Activated naive CD4-positive, alpha-beta T cell (primary cell): ENCODE measurements at regions not wholly inside any gene's neighbourhood (a gene's known extent, or its start where the extent isn't known, plus 50 kb on each side); places are given as distances from the start of the nearest gene placed in this dataset.
"Not testable (repeated sequence)": the region's sequence is repeated elsewhere in the genome, so short reads cannot be mapped to it uniquely, and the experiment has no call there.

ENCODE experiments used
- DNase-seq, 4 experiments: peaks; one replicate each; lab custom pipeline; 2025; lab: John Stamatoyannopoulos, UW

- DNase-seq: no peak
Measured at GRCh38 chr10:33657154-33657908, 322.9 kb upstream of the NRP1 start.

DNA sequence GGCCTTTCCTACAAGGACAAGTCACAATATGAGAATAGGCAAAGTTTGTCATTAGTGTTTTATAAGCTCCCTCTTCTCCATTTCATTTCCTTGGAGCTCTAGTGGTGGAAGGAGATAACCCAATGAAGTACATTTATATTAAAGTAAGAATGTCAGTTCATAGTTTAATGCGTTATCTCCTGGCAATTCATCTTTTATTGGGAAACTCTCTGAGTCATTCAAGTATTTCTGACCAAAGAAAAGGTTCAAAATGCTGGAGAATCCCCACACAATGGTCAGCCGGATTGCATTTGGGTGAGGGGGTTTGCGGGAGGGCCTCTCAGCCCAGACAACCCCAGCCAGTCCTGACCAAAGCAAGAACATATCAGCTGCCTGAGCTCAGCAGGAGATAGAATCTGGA is 321.5 kb upstream of the NRP1 start:
- no peak for DNase-seq

- no peak for DNase-seq
Measured at GRCh38 chr10:33655165-33655815, 320.8 kb upstream of the NRP1 start.

DNA sequence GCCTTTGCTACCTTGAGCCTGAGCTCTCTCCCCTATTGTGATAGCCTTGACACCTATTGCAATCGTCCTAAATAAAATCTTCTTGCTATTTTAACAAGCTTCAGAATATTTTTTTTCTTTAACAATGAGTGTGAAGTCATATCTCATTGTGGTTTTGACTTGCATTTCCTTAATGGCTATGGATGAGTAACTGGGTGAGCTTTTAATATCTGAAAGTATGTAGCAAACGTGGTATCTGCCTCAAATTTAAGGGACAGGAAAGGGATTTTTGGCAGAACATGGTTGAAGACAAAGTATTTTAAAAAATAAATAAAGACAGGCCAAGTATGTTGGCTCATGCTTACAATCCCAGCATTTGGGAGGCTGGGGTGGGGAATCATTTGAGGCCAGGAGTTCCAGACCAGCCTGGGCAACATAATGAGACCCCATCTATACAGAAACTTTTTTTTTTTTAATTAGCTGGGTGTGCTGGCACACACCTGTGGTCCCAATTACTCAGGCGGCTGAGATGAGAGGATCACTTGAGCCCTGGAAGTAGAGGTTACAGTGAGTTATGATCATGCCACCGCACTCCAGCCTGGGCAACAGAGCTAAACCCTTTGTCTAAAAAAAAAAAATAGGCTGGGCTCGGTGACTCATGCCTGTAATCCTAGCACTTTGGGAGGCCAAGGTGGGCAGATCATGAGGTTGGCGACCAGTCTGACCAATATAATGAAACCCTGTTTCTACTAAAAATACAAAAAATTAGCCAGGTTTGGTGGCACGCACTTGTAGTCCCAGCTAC is 319.3 kb upstream of the NRP1 start:
- no peak for DNase-seq

GRCh38 chr10:33652870-33653269 is 318.4 kb upstream of the NRP1 start:
- no peak for DNase-seq

- DNase-seq: not testable (repeated sequence)
Measured at GRCh38 chr10:33650131-33650530, 315.7 kb upstream of the NRP1 start.

DNA sequence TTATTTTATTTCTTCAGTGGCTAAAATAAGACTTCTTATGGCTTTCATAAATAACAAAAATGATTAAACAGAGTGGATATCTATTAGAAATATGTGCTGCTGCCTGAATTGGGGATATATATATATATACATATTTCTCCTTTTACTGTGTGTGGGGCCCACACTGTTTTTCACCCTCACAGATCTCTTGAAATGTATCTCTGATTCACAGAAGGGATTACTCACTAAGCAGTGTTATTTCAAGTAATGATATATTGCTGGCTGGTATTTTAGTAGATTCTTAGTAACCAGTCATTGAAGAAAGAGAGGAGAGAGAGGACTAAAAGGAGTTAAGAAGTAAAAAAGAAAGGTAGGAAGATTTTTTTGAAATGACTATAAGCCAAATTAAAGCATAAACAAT is 308.6 kb upstream of the NRP1 start:
- no peak for DNase-seq

- DNase-seq: no peak
Measured at GRCh38 chr10:33638891-33639290, 304.4 kb upstream of the NRP1 start.

GRCh38 chr10:33638374-33638773 is 303.9 kb upstream of the NRP1 start:
- DNase-seq: no peak

DNA sequence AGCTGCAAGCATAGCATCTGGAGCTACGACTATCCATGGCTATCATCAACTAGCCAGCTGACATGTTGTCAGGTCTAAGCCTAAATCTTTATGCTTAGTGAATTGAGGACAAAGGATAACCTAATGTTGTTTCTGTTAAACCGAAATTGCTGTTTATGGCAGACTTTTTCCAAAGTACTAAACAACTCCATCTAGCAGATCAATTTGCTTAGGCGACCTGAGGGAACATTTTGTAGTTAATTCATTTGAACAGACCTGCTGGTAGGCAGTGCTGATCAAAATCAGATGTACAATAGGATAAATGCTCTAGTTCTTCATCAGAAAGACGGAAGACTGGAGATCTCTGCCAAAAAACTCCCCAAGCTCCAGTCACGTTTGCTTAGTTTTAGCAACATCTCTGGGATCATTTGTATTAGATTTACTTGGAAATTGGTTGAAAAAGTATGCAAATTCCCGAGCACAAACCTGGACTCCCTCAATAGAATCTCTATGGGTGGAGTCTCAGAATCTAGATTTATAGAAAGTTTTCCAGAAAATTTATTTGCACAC is 301.6 kb upstream of the NRP1 start:
- no peak for DNase-seq

GRCh38 chr10:33632432-33632831 is 298.0 kb upstream of the NRP1 start:
- DNase-seq: no peak

- no peak for DNase-seq
Measured at GRCh38 chr10:33631991-33632390, 297.5 kb upstream of the NRP1 start.

DNA sequence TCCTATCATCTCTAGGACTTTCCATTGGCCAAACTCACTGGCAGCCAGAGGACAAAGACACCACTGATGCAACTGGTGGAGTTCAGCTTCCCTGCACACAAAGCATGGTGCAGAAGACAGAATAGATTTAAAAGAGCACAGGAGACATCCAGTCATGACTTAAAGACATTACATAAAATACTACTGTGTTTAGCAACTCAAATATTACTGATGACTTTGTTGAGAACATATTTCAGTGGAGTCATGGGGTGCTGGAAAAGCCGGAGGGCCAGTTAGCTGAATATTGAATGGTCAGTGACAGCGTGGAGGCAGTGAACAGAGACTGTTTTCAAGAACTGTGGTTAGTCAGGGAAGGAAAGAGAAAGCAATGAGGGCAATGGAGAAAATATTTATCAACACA is 296.3 kb upstream of the NRP1 start:
- no peak for DNase-seq

GRCh38 chr10:33627611-33628010 is 293.1 kb upstream of the NRP1 start:
- DNase-seq: no peak

DNA sequence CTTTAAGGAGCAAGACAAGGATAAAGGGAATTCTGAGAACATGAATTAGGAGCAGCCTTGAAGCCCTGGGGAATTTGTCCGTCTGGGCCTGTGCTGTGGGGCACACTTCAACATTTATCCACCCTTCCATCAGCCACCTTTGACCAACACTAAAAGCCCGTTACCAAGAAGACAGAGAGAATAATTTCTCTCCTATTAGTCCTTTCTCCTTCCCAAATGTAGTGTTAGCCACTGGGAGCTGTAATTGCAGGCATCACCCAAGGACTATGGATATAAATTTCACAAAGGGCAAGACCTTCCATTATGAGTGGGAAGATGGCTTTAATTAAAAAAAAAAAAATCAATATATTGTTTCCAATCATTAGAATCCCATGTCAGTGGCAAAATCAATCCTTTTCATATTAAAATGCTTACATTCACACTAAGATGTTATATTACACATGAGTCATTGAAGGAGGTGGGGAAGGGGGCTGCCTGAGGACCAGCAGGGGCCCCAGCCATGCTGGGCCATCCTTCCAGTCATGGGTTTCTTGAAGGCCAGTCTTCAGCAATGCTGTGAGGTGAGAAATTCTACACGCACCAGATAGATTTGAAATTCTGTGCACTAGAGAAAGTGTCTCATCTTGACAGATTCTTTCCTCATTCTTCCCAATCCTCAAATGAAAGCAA is 292.5 kb upstream of the NRP1 start:
- DNase-seq: no peak

DNA sequence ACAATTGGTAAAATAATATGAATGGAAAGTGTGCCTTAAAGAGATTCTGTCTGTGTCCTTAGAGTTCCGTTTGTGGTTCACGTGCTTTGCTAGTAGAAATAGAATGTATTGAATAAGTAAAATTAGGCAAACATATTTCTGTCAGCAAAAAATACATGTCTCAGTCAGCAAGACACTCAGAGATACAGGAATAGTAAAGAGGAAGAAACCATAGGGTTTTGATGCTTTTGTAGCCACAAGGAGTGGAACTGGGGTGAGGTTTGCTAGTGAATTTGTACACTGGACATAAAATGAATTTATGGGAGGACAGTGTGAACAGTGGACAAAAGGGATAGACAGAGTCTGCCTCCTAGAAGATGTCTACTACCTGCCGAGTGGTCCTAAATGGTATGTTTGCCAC is 289.2 kb upstream of the NRP1 start:
- no peak for DNase-seq

DNA sequence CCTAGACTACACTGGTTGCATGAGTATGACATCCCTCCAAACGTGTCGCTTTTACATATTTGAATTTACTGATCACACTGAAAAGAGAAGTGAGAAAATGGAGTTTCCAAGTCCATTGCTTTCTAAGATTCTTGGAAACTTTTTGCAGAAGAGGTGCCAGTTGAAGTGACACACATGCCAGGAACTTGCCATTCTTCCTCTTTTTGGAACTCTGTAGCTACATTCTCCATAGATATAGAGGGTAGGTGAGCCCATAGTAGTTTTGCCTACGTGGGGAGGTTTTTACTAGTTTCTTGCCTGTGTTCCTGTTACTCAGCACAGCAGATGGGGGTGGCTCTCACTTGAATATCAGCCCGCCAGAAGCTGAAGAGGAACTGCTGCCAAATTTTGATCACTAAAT is 286.6 kb upstream of the NRP1 start:
- no peak for DNase-seq

DNA sequence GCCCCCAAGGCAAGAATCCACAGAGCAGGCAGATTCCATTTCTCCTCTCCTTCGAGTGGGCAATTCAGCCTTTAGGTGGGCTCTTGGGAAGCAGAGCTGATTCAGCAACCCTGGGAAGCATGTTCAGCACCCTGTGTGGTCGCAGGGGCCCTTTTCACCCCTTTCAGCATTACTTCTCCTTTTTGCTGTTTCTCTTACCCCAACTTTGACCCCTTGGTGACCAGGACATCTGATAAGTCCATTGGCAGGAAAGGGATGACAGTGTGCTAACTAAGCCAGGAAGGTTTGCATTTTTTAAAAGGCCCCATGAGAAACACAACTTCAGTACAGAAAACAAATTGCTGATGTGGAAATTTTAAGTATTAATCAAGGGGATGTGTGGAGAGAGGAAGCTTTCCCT is 283.7 kb upstream of the NRP1 start:
- DNase-seq: no peak

DNA sequence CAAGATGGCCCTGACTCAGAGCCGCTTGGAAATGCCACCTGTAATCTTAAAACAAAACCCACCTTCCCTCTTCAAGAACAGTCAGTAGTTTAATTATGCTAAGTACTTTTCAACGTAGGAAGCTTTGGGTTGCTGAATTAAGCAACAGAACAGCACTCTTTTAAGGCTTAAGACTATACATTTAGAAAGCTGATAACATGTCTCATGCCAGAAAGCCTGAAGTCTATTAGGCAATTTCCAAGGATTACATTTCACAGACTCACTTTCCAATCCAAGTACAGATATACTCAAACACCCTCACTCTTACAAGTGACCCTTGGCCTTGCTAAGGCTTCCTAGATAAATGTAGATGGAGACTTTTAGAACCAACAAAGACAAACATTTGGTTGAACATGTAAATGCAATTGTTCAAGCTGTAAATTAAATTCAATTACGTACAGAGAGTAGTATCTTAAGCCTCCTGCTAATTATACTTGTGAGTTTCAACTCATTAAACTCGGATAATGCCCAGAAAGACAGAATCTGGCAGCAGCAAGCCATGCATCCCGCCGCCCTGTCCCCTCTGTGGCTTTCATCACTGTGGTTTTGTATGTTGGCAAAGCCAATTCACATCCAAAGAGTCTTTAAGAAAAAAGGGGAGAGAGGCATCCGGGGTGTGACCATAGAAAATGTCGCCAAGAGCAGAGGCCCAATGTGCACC is 283.1 kb upstream of the NRP1 start:
- no peak for DNase-seq

DNA sequence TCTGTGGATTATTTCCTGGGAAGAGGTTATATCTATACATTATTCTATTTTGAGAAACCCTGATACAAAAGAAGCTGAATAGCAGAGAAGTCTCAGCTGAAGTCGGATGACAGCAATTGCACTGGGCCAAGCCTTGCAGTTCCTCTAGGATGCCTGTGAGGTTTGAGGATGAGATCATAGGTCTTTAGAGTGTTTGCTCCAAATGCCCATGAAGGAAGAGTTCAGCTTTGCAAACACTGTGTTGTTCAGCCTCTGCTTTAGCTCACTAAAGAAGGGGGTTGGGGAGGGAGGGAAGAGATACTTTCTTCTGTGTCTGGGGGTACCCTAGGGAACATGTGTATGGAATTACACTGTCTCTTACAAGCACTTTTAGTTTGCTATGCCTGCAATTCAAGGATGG is 282.5 kb upstream of the NRP1 start:
- no peak for DNase-seq

DNA sequence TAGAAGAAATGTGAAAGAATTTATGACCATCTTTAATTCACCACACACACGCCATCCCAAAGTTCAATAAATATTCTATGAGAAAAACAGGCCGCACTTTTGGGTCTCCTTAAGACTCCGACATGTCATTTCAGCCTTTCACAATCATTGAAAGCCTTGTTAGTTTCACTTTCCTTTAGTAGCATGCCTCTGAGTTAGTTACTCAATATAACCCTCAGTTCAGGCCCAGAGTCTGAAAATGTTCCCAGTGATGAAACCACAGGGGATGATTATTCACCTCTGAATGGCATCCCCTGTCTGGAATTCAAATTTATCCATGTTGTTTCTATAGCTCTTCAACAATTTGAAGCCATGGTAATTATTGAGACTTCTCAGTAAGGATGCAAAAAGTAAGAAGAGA is 278.1 kb upstream of the NRP1 start:
- no peak for DNase-seq

GRCh38 chr10:33612116-33612515 is 277.6 kb upstream of the NRP1 start:
- DNase-seq: no peak
